ENCODE measurements at regions not wholly inside any gene's neighbourhood (a gene's known extent, or its start where the extent isn't known, plus 50 kb on each side); places are given as distances from the start of the nearest gene placed in this dataset.

GRCh38 chr14:26206640-26207039 lies 391.2 kb downstream of the NOVA1 start:
- no peaks in the 10 kb centered on the region for H3K4me1 Mint-ChIP-seq
- H3K36me3 Mint-ChIP-seq (ENCODE audit: low read depth): no peaks in the 10 kb centered on the region
- peaks cover 3% of the 10 kb centered on the region for H3K27me3 Mint-ChIP-seq
- POLR2A ChIA-PET: no interaction called here
- H3K27ac Mint-ChIP-seq: no peak overlapping the region
- CTCF ChIA-PET: no interaction called here
- no peak for DNase-seq
- peaks cover 13% of the 10 kb centered on the region for H3K9me3 Mint-ChIP-seq
- H3K4me3 Mint-ChIP-seq: no peak overlapping the region

- CTCF ChIA-PET: no interaction called here
- Mint-ChIP-seq H3K4me1 (no peaks in the 10 kb centered on the region), H3K27me3 (peaks cover 3% of the 10 kb centered on the region), H3K9me3 (peaks cover 8% of the 10 kb centered on the region), H3K27ac (no peak overlapping the region), H3K4me3 (no peak overlapping the region), H3K36me3 (ENCODE audit: low read depth) (no peaks in the 10 kb centered on the region)
- no peak for DNase-seq
- POLR2A ChIA-PET: no interaction called here
These were observed 392.9 kb downstream of the NOVA1 start for GRCh38 chr14:26204728-26205479.

GRCh38 chr14:26204366-26204727 lies 393.5 kb downstream of the NOVA1 start:
- H3K4me3 Mint-ChIP-seq: no peak overlapping the region
- ChIA-PET CTCF (no interaction called here), POLR2A (no interaction called here)
- H3K36me3 Mint-ChIP-seq (ENCODE audit: low read depth): no peaks in the 10 kb centered on the region
- H3K27me3 Mint-ChIP-seq: peaks cover 3% of the 10 kb centered on the region
- no peak overlapping the region for H3K27ac Mint-ChIP-seq
- H3K4me1 Mint-ChIP-seq: no peaks in the 10 kb centered on the region
- DNase-seq: no peak
- H3K9me3 Mint-ChIP-seq: peaks cover 8% of the 10 kb centered on the region

GRCh38 chr14:26200687-26201086 lies 397.1 kb downstream of the NOVA1 start:
- ChIA-PET POLR2A (no interaction called here), CTCF (no interaction called here)
- H3K27ac Mint-ChIP-seq: no peak overlapping the region
- DNase-seq: no peak
- H3K4me1 Mint-ChIP-seq: no peaks in the 10 kb centered on the region
- peaks cover 3% of the 10 kb centered on the region for H3K27me3 Mint-ChIP-seq
- no peaks in the 10 kb centered on the region for H3K36me3 Mint-ChIP-seq (ENCODE audit: low read depth)
- no peak overlapping the region for H3K4me3 Mint-ChIP-seq
- H3K9me3 Mint-ChIP-seq: peaks cover 6% of the 10 kb centered on the region

GRCh38 chr14:26199590-26200370 lies 398.1 kb downstream of the NOVA1 start:
- H3K36me3 Mint-ChIP-seq (ENCODE audit: low read depth): no peaks in the 10 kb centered on the region
- POLR2A ChIA-PET: no interaction called here
- H3K27ac Mint-ChIP-seq: no peak overlapping the region
- H3K4me1 Mint-ChIP-seq: no peaks in the 10 kb centered on the region
- CTCF ChIA-PET: no interaction called here
- H3K27me3 Mint-ChIP-seq: peaks cover 3% of the 10 kb centered on the region
- no peak for DNase-seq
- H3K4me3 Mint-ChIP-seq: no peak overlapping the region
- peaks cover 6% of the 10 kb centered on the region for H3K9me3 Mint-ChIP-seq

- peaks cover 9% of the 10 kb centered on the region for H3K9me3 Mint-ChIP-seq
- H3K27ac Mint-ChIP-seq: no peak overlapping the region
- no peaks in the 10 kb centered on the region for H3K27me3 Mint-ChIP-seq
- H3K36me3 Mint-ChIP-seq (ENCODE audit: low read depth): no peaks in the 10 kb centered on the region
- no peak overlapping the region for H3K4me3 Mint-ChIP-seq
- CTCF ChIA-PET: no interaction called here
- no peak for DNase-seq
- no peaks in the 10 kb centered on the region for H3K4me1 Mint-ChIP-seq
- POLR2A ChIA-PET: no interaction called here
These were observed 398.7 kb downstream of the NOVA1 start for GRCh38 chr14:26199096-26199495.

GRCh38 chr14:26194816-26195215 lies 403.0 kb downstream of the NOVA1 start:
- Mint-ChIP-seq H3K4me3 (no peak overlapping the region), H3K4me1 (no peaks in the 10 kb centered on the region), H3K27ac (no peak overlapping the region), H3K27me3 (no peaks in the 10 kb centered on the region), H3K36me3 (ENCODE audit: low read depth) (no peaks in the 10 kb centered on the region), H3K9me3 (peaks cover 9% of the 10 kb centered on the region)
- DNase-seq: no peak
- POLR2A ChIA-PET: no interaction called here
- CTCF ChIA-PET: no interaction called here

GRCh38 chr14:26191671-26192070 lies 406.2 kb downstream of the NOVA1 start:
- no peaks in the 10 kb centered on the region for H3K36me3 Mint-ChIP-seq (ENCODE audit: low read depth)
- no peaks in the 10 kb centered on the region for H3K4me1 Mint-ChIP-seq
- CTCF ChIA-PET: no interaction called here
- no peak for DNase-seq
- POLR2A ChIA-PET: no interaction called here
- no peak overlapping the region for H3K4me3 Mint-ChIP-seq
- H3K27ac Mint-ChIP-seq: no peak overlapping the region
- peaks cover 9% of the 10 kb centered on the region for H3K9me3 Mint-ChIP-seq
- H3K27me3 Mint-ChIP-seq: no peaks in the 10 kb centered on the region

- ChIA-PET POLR2A (no interaction called here), CTCF (no interaction called here)
- H3K27me3 Mint-ChIP-seq: no peaks in the 10 kb centered on the region
- no peak overlapping the region for H3K4me3 Mint-ChIP-seq
- H3K36me3 Mint-ChIP-seq (ENCODE audit: low read depth): no peaks in the 10 kb centered on the region
- DNase-seq: no peak
- peaks cover 6% of the 10 kb centered on the region for H3K9me3 Mint-ChIP-seq
- H3K4me1 Mint-ChIP-seq: no peaks in the 10 kb centered on the region
- no peak overlapping the region for H3K27ac Mint-ChIP-seq
These were observed 406.7 kb downstream of the NOVA1 start for GRCh38 chr14:26191123-26191522.

GRCh38 chr14:26190646-26191045 lies 407.2 kb downstream of the NOVA1 start:
- no peak overlapping the region for H3K4me3 Mint-ChIP-seq
- no peak for DNase-seq
- H3K9me3 Mint-ChIP-seq: peaks cover 6% of the 10 kb centered on the region
- H3K27ac Mint-ChIP-seq: no peak overlapping the region
- CTCF ChIA-PET: no interaction called here
- no peaks in the 10 kb centered on the region for H3K36me3 Mint-ChIP-seq (ENCODE audit: low read depth)
- H3K27me3 Mint-ChIP-seq: no peaks in the 10 kb centered on the region
- POLR2A ChIA-PET: no interaction called here
- no peaks in the 10 kb centered on the region for H3K4me1 Mint-ChIP-seq

GRCh38 chr14:26187996-26188620 lies 409.7 kb downstream of the NOVA1 start:
- Mint-ChIP-seq H3K27ac (no peak overlapping the region), H3K27me3 (no peaks in the 10 kb centered on the region), H3K36me3 (ENCODE audit: low read depth) (no peaks in the 10 kb centered on the region), H3K4me3 (no peak overlapping the region), H3K4me1 (no peaks in the 10 kb centered on the region), H3K9me3 (peaks cover 3% of the 10 kb centered on the region)
- no peak for DNase-seq
- ChIA-PET POLR2A (no interaction called here), CTCF (no interaction called here)

GRCh38 chr14:26180221-26180620 lies 417.6 kb downstream of the NOVA1 start:
- DNase-seq: no peak
- Mint-ChIP-seq H3K9me3 (peaks cover 5% of the 10 kb centered on the region), H3K27me3 (no peaks in the 10 kb centered on the region), H3K4me1 (no peaks in the 10 kb centered on the region), H3K4me3 (no peak overlapping the region), H3K36me3 (ENCODE audit: low read depth) (no peaks in the 10 kb centered on the region), H3K27ac (no peak overlapping the region)
- POLR2A ChIA-PET: no interaction called here
- CTCF ChIA-PET: no interaction called here

GRCh38 chr14:26175658-26176057 lies 422.2 kb downstream of the NOVA1 start:
- Mint-ChIP-seq H3K4me1 (no peaks in the 10 kb centered on the region), H3K27ac (no peak overlapping the region), H3K36me3 (ENCODE audit: low read depth) (no peaks in the 10 kb centered on the region), H3K9me3 (peaks cover 8% of the 10 kb centered on the region), H3K4me3 (no peak overlapping the region), H3K27me3 (no peaks in the 10 kb centered on the region)
- DNase-seq: no peak
- POLR2A ChIA-PET: no interaction called here
- CTCF ChIA-PET: no interaction called here

GRCh38 chr14:26174395-26174794 lies 423.4 kb downstream of the NOVA1 start:
- Mint-ChIP-seq H3K9me3 (peaks cover 7% of the 10 kb centered on the region), H3K4me1 (no peaks in the 10 kb centered on the region), H3K4me3 (no peak overlapping the region), H3K27me3 (no peaks in the 10 kb centered on the region), H3K27ac (no peak overlapping the region), H3K36me3 (ENCODE audit: low read depth) (no peaks in the 10 kb centered on the region)
- no peak for DNase-seq
- CTCF ChIA-PET: no interaction called here
- POLR2A ChIA-PET: no interaction called here

Data from activated CD4-positive, alpha-beta memory T cell treated with anti-CD3 and anti-CD28 coated beads, Interleukin-2, amount 10 ng/mL, durations not matched to agents 7 days and 5 days (primary cell).